NOMO-1 treated with dmso at 0.1 percent for 144 hours (cell line): ENCODE measurements at regions not wholly inside any gene's neighbourhood (a gene's known extent, or its start where the extent isn't known, plus 50 kb on each side); places are given as distances from the start of the nearest gene placed in this dataset.
"Not testable (repeated sequence)": the region's sequence is repeated elsewhere in the genome, so short reads cannot be mapped to it uniquely, and the experiment has no call there.

ENCODE experiments used
- DNase-seq: peaks from one replicate; lab custom pipeline; 2025; ENCODE audit not compliant: unreplicated experiment; lab: John Stamatoyannopoulos, UW

DNA sequence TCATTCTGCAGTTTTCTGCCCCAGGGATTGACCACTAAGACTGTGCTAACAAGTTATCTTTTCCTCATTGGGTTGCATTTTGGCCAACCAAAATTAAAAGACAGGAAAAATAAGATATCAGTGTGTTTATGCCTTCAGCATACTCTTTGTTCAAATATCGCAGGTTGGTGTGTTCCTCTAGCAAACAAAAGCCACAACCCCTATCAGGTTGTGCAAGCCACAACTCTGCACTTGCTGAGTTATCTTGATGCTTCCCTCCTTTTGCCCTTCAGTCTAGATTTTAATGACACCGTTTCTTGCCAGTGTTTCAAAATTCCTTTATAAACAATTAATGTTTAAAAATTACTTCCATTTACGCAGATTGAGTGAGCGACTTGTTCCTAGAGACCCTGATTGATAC lies 1164.2 kb downstream of the NSUN3 start:
- DNase-seq = no peak

DNA sequence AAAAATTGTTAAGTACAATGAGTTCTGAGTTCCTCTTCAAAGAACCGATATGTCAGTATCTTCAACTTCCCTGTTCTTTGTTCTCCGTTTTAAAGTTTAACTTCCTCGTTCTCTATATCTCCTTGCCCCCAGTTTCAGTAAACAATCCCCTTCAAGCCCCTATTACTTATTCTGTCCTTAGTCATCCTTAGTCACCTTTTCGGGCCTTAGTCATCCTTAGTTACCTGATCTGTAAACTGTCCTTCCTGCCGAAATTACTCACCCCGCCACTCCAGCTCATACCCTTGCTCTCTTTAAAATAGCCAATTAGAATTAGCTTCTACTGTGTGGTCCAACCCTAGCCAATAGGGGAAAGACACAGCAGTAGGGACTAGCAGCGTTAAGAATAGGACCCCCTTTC lies 1165.6 kb downstream of the NSUN3 start:
- DNase-seq = no peak

DNA sequence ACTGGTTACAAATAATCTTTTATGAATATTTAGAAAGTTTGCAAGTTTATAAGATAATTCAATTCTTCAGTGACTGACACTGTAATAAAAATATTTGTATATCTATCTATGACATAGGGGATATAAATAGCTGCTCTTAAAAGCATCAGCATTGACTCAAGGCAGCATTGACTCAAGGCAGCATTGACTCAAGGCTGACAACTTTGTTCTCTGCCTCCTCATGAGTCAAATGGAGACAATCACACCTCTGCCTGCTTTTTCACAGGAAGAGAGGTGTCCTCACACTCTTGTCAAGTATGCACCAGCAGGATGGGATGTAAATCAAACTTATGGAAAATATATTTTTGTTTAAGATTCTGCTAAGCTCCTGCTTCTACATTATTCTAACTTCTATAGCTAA lies 1173.1 kb downstream of the NSUN3 start:
- no peak for DNase-seq

DNA sequence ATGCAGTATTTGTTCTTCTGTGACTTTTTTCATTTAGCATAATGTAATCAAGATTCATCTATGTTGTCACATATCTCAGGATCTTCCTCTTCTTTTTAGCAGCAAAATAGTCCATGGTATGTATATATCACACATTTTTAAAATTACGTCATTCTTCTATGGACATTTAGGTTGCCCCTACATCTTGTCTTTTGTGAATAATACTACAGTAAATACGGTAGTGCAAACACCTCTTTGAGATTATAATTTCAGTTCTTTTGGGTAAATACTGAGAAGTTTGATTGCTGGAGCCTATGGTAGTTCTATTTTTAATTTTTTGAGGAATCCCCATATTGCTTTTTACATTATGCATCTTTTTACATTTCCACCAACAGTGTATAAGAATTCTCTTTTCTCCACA lies 1174.9 kb downstream of the NSUN3 start:
- DNase-seq = no peak

DNA sequence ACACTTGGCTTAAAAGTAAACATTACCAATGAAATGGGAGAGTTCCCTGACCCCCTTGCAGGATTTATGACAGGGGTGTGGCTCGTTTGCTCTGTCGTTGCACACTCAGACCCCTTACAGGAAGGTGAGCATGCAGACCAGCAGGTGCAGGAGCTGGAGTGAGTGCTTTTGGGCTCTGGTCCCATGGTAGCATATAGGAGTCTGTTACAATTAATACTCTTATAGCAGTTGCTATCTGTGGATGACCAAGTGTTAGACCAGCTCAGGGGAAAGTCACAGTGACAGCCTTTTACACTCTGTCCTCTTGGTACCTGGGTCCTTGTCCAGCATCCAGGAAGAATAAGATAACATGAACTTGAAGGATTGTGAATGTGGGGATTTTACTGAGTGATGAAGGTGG lies 1177.5 kb downstream of the NSUN3 start:
- DNase-seq = no peak

DNA sequence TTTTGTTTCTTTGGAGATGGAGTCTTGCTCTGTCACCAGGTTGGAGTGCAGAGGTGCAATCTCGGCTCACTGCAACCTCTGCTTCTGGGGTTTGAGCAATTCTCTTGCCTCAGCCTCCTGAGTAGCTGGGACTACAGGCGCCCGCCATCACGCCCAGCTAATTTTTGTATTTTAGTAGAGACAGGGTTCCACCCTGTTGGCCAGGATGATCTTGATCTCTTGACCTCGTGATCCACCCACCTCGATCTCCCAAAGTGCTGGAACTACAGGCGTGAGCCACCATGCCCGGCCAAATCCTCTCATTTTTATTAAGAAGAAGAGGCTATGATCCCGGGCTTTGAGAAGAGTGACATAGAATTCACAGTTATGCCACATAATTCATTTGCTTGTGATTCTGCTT lies 1178.4 kb downstream of the NSUN3 start:
- not testable (repeated sequence) for DNase-seq

DNA sequence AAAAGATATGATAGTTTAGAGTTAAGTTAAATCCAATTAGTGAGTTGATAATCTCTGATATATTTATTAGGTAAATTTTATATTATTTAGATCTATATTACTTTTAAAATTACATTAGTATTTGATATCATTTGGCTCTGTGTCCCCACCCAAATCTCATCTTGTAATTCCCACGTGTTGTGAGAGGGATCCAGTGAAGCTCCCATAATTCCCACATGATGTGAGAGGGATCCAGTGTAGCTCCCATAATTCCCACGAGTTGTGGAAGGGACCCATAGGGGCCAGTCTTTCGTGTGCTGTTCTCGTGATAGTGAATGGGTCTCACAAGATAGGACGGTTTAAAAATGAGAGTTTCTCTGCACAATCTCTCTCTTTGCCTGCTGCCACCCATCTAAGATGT lies 1183.6 kb downstream of the NSUN3 start:
- DNase-seq = no peak

DNA sequence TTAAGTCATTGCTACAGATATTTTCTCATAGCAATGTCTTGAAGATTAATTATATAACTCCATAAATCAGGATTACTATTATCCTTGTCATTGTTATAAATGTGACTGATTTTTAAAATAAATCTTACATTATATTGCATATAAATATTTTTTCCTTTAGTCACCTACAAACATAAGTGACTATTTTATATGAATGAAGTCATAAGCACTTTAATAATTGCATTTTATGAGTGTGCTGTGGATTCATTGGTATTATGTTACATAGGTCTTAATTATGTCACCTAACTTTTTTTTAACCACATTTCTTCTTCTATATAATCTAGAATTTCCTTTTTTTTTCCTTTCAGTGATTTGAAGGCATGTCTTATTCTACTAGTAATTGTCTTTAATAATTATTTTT lies 1191.2 kb downstream of the NSUN3 start:
- no peak for DNase-seq

DNA sequence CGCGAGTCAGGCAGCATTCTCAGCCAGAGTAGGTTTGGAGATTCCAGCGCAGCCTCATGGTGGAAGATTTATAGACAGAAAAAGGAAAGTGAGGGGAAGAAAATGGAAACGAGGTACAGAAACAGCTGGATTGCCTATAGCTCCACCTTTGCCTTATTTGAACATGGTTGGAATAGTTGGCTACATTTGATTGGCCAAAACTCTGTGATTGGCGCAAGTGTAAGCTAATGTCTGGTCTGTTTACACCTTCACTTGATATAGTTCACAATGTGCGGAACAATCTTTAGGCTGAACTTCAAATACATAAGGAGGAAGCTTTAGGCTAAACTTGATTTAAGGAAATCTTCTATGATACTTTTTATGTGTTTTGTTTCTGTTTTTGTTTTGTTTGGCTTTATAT lies 1191.9 kb downstream of the NSUN3 start:
- DNase-seq = no peak

DNA sequence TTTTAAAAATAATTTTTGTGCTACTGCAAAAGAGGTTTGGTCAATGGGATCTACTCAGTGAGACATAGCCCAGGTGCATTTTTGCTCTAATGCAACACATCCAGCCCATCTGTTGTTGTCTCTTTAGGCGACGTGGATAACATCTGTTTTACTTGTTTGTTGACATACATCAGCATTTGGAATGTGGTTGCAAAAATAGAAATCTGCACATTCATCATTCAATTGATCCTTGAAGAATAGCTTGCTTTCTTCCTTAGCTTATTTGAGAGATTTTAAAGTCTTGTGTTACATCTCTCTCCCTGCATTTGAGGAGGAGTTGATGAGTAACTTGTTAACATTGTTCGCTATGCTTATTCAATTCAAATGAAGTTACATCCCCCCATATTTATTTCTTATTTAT lies 1202.3 kb downstream of the NSUN3 start:
- no peak for DNase-seq

DNA sequence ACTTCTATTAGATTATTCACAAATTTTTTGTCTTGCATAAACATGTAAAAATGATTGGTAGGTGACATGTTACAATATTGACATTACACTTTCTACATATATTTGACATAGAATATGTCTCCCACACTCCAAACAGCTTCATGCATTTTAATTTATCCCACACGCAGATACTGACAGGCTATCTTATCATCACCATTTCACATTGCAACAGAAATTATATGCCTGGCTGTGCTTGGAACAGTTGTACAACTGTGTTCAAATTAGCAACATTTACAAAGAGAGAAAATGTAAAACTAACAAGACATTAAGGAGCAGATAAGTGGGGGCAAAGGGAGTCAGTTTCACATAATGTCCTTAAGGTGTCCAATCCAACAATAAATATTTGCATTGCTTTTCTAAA lies 1208.5 kb downstream of the NSUN3 start:
- no peak for DNase-seq

DNA sequence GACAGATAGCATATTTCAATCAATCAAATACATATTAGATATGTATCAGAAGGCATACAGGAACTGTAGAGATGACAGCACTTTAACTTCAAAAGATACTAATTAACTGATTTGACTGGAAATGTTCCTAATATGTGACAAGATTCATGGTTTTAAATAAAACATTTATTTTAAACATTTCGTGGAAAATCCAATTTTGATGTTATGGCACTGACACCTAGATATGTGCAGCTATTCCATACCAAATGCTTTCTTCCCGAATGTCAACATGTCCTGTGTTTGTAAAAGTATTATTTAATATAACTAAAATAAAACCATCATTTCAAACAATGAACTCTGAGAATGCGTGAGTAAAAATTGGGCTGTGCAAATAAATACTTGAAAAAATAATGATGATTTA lies 1209.3 kb downstream of the NSUN3 start:
- no peak for DNase-seq

DNA sequence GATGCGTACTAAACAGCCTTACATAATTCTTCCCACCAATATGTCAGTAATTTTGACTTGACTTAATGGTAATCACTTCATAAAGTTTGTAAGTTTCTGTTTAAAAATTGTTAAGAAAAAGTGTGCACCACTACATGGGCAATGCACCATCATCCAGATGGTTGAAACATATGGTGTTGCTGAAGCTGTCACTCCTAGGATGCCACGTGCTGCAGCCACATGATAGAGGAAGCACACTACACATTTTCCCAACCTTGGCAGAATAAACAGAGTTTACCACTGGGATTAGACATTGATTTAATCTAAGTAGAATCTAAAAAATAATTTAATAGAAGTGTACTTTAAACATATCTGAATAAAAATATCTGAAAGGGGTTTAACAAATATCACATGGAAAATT lies 1209.9 kb downstream of the NSUN3 start:
- no peak for DNase-seq

DNA sequence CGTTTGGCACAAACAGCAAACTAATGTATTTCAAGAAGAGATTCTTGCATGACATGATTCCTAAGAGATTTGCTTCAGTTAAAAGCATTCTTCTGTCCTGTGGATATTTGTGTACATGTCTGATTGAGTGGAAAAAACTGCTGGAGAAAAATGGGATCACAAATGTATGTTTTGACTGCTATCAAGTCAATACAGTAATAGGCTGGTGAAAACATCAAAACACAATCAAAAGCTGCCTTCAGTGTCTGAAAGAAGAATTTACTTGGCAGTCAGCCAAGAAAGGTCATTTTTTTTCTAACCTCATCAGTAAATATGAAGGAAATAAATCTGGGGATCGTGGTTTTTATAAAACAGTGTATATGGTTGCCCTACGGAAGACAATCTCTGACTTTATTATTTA lies 1214.8 kb downstream of the NSUN3 start:
- no peak for DNase-seq

DNA sequence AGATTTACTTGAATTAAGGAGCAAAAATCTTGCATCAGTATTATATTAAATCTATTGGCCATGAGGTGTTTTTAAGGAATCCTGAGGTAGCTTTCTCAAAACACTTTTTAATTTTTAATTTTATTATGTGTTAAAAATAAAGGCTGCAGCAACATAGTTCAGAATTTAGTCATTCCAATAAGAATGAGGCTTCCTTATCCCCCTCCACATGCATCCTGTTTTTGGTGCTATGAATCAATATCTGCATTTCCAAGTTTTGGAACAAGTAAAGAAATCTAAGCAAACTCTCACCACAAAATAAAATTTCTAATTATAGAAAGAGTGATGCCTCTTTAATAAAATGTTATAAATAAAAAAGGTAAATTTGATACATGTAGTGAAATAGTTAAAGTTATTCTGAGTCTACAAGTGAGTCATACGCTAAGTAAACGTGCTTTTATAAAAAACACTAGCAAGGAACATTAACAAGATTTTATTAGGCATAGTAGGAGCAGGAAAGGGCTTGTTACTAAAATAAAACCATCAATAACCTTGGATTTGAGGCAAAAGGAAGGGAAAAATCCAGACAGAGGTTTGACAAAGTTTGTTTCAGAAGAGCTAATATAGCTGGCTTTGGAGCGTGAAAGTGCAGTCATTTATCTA lies 1218.0 kb downstream of the NSUN3 start:
- no peak for DNase-seq

DNA sequence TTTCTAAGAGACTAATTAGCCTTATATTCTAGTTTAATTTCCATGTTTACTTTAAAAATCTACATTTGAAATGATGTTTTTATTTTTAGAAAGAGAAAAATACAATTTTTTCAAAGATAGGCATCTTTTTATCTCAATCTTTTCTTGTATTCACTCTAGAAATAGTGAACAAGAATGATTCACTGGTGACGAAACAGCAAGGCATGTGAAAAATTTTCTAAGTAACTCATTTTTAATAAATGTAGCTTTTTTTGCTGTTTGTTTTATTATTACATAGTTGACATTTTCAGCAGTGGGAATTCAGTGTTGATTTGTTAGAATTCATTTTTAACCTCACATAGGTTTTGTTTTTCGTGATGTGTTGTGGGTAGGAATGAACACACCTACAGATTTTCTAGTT lies 1226.4 kb downstream of the NSUN3 start:
- DNase-seq = no peak

DNA sequence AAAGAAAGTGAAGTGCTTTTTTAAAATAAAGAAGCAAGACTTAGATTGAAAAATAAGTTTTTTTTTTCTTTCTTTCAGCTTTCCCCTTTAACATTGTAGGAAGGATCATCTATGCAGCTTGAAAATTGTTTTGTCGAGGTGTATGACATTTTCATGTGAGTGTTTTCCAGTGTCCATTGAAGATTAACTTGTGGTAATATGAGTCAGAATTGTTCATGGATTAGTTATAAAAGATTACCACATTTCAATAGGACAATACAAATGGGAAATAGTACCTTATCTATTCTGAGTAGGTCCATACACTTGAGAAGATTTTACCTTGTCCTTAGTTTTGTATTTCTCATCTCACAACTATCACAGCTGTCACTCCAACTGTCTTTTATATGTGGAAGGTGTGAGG lies 1234.7 kb downstream of the NSUN3 start:
- no peak for DNase-seq

DNA sequence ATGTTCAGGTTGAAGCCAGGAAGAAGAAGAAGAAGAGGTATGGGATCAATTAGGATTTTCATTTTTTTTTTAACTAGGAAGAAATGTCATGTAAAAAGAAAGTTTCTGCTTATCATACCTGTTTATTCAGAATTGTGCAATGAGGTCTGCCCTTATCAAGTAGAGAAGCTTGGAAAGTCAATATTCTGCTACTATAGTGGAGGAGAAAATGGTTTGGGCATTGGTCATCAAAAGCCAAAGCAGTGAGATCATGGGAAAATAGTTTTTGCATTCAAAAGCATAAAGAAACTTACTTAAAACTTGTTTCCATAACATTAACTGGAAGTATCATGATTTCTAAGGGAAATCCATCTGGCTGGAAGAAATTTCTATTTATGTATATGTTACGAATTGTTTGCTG lies 1239.2 kb downstream of the NSUN3 start:
- DNase-seq = no peak

DNA sequence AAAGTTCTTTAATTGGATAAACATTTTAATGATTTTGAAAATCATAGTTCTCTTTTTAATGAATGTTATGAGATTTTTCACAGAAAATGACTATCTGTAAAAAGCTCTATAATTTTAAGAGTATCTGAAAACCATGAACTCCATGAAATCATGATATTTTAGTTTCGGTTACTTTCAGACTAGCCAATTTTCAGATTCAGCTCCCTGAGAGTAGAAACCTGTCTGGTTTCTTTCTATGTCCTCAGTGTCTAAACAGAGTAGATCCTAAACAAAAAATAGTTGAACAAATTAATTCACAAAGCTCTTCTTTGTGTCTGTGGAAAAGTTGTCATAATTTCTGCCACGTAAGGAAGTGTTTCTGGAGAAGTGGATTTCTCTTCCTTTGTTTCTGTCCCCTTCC lies 1247.7 kb downstream of the NSUN3 start:
- no peak for DNase-seq

DNA sequence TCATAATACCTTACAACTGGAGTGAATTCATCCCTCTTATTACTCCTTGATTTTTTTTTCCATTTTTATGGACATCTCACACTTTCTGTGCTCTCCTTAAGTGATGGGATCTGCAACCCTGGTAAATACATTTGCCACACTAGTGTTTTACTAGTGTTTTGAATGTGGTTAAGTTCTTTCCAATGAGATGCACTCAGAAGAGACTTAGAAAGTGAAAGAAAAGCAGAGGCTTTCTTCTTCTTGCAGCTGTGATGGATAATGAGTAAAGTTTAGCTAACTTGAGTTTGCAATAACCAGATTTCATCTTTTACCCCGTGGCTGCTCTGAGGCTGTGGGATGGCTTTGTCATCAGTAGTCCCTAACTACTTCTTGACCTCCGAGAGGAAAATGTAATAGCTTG lies 1248.4 kb downstream of the NSUN3 start:
- DNase-seq = no peak

DNA sequence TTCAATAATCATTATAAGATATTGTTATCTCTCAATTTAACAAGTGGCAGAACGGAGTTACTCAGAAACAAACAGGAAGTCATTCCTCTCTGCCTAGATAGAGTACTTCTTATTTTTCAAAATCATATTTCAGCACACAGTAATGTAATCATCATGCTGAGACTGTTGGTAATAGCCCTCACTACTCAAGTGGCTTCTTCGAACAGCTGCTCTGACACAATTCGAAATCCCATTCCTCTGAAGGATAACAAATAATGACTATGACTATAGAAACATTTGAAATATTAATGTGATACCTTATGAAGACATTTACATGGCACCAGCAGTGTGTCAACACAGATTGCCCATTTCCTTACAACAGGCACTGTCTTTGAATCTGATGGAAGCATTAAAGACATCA lies 1249.8 kb downstream of the NSUN3 start:
- DNase-seq = no peak

DNA sequence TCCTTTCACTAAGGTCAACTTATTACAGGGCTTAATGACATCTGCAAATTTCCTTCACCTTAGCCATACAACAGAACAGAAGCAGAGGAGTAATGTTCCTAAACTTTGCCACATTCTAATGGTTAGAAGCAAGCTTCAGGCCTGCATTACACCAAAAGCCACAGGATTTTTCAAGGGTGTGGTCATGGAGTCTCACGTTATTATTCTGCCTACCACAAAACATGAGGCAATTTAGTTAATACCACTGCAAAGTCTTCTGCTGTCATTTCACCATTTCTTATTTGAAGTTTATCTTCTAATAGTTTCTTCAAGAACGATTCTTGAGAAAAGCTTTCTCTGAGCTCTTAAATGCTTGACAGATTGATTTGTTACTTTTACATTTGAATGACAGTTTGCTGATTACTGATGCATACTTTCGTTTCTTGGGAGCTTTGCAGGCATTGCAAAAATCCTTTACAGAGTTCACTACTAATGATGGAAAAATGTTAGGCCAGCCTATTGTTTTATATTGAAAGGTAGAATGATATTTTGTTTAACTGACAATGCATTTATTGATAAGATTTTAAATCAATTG lies 1257.1 kb downstream of the NSUN3 start:
- DNase-seq = no peak

DNA sequence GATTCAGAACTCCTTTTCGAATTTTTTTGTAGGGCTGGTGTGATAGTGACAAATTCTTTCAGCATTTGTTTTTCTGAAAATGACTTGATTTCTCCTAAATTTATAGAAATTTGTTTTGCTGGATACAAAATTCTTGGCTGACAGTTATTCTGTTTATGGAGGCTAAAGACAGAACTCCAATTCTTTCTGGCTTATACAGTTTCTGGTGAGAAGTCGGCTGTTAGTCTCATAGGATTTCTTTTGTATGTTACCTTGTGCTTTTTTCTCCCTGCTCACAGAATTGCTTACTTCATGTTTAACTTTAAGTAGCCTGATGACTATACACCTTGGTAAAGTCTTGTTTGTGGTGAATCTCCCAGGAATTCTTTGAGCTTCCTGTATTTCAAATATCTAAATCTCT lies 1264.6 kb downstream of the NSUN3 start:
- no peak for DNase-seq
